ENCODE measurements at regions not wholly inside any gene's neighbourhood (a gene's known extent, or its start where the extent isn't known, plus 50 kb on each side); places are given as distances from the start of the nearest gene placed in this dataset.
"Not testable (repeated sequence)": the region's sequence is repeated elsewhere in the genome, so short reads cannot be mapped to it uniquely, and the experiment has no call there.

DNA sequence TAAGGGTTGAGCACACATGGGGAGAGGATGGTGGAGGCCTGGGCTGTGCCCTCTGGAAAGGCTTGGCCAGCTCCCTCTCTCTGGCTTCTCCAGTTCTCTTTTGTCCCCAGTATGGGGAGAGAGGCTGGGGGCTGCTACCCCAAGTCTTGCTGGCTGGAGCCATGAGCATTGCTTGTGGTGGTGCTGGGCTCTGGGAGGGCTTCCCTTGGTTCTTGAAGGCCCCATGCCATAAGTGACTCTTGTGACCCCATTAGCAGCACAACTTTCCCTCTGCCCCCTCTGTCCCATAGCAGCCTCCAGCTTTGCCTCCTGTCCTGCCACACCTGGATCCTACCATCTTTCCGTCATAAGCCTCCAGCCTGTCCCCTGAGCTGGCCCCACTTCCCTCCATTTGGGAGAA, 177.5 kb downstream of the TRIM43 start:
- TF ChIP-seq RAD21 (IDR thresholded peaks at IDR 0.05; ENCODE audit: low read depth); POLR2A (IDR thresholded peaks at IDR 0.05; ENCODE audit: borderline replicate concordance, extremely low read depth, insufficient read depth, insufficient read length); CTCF (IDR thresholded peaks at IDR 0.05 in 2 of 3, conservative IDR thresholded peaks at IDR 0.05 in 1 of 3; ENCODE audit: borderline replicate concordance in 1 of 3, insufficient read depth in 1 of 3, low read depth in 2 of 3, low read length in 2 of 3); SIN3A (IDR thresholded peaks at IDR 0.05; ENCODE audit: low read depth); ELF1 (IDR thresholded peaks at IDR 0.05; ENCODE audit: borderline replicate concordance, low read depth); FOSL1 (IDR thresholded peaks at IDR 0.05; ENCODE audit: low read depth); POLR2AphosphoS5 (IDR thresholded peaks at IDR 0.05; ENCODE audit: low read depth, low read length); SRF (IDR thresholded peaks at IDR 0.05; ENCODE audit: low read depth); EZH2 (IDR thresholded peaks at IDR 0.05); ZNF274 (IDR thresholded peaks at IDR 0.05; ENCODE audit: low read depth, low read length); CEBPB (IDR thresholded peaks at IDR 0.05; ENCODE audit: low read depth); MAX (IDR thresholded peaks at IDR 0.05): not testable (repeated sequence)

Measured in HCT116 (cell line).